H9 (cell line): ENCODE measurements at regions not wholly inside any gene's neighbourhood (a gene's known extent, or its start where the extent isn't known, plus 50 kb on each side); places are given as distances from the start of the nearest gene placed in this dataset.

Experiments
- DNase-seq: peaks from one replicate; pipeline ENCODE4 v3.0.0-alpha.2; 2017
- H2AFZ ChIP-seq: one replicate; pipeline ENCODE4 v1.6.1; 2013; ENCODE audit warnings: mild to moderate bottlenecking, low read length, control low read depth, moderate library complexity
- H2AK5ac ChIP-seq: 2 replicates; pipeline ENCODE4 v1.6.1; 2013; ENCODE audit warnings: low read length, control low read depth, mixed read lengths; ENCODE audit not compliant: insufficient read length
- H2BK120ac ChIP-seq: one replicate; pipeline ENCODE4 v1.6.1; 2013; ENCODE audit warnings: low read depth, mild to moderate bottlenecking, low read length, control low read depth, inconsistent platforms; ENCODE audit not compliant: poor library complexity, severe bottlenecking
- H2BK12ac ChIP-seq: 2 replicates; pipeline ENCODE4 v1.6.1; 2013; ENCODE audit warnings: low read length, control low read depth, mixed read lengths, low read depth; ENCODE audit not compliant: insufficient read length
- H2BK15ac ChIP-seq: 2 replicates; pipeline ENCODE4 v1.6.1; 2013; ENCODE audit warnings: low read depth, low read length, control low read depth
- H2BK20ac ChIP-seq: one replicate; pipeline ENCODE4 v1.6.1; 2013; ENCODE audit warnings: low read depth, mild to moderate bottlenecking, low read length, control low read depth, inconsistent platforms; ENCODE audit not compliant: poor library complexity, severe bottlenecking
- H2BK5ac ChIP-seq: 2 replicates; pipeline ENCODE4 v1.6.1; 2013; ENCODE audit warnings: low read length, control low read depth, mixed read lengths; ENCODE audit not compliant: insufficient read length
- H3K14ac ChIP-seq: 2 replicates; pipeline ENCODE4 v1.6.1; 2013; ENCODE audit warnings: low read length, control low read depth; ENCODE audit not compliant: insufficient read depth
- H3K18ac ChIP-seq: 2 replicates; pipeline ENCODE4 v1.6.1; 2013; ENCODE audit warnings: low read depth, mild to moderate bottlenecking, mixed read lengths, low read length, control low read depth; ENCODE audit not compliant: insufficient read length
- H3K23ac ChIP-seq: 2 replicates; pipeline ENCODE4 v1.6.1; 2013; ENCODE audit warnings: low read length, control low read depth, mixed read lengths, low read depth; ENCODE audit not compliant: insufficient read length
- H3K23me2 ChIP-seq: 2 replicates; pipeline ENCODE4 v1.6.1; 2013; ENCODE audit warnings: low read depth, mild to moderate bottlenecking, mixed read lengths, low read length, control low read depth; ENCODE audit not compliant: insufficient read length, poor library complexity, severe bottlenecking
- H3K27ac ChIP-seq: 2 replicates; pipeline ENCODE4 v1.5.1; 2013; ENCODE audit warnings: low read length, control low read depth, mixed read lengths, low read depth; ENCODE audit not compliant: insufficient read length
- H3K27me3 ChIP-seq: 2 replicates; pipeline ENCODE4 v1.6.1; 2013; ENCODE audit warnings: low read length, control low read depth, inconsistent platforms; ENCODE audit not compliant: insufficient read depth
- H3K4ac ChIP-seq: 2 replicates; pipeline ENCODE4 v1.6.1; 2013; ENCODE audit warnings: low read depth, mild to moderate bottlenecking, control low read depth, inconsistent platforms, low read length, moderate library complexity
- H3K4me1 ChIP-seq: 2 replicates; pipeline ENCODE4 v1.6.1; 2013; ENCODE audit warnings: low read length, control low read depth, inconsistent platforms; ENCODE audit not compliant: insufficient read depth
- H3K4me2 ChIP-seq: 2 replicates; pipeline ENCODE4 v1.6.1; 2013; ENCODE audit warnings: low read length, control low read depth, mixed read lengths; ENCODE audit not compliant: insufficient read length, insufficient read depth
- H3K56ac ChIP-seq: 2 replicates; pipeline ENCODE4 v1.6.1; 2013; ENCODE audit warnings: low read depth, mild to moderate bottlenecking, mixed read lengths, low read length, control low read depth; ENCODE audit not compliant: insufficient read length
- H3K79me1 ChIP-seq: 2 replicates; pipeline ENCODE4 v1.6.1; 2013; ENCODE audit warnings: low read depth, mild to moderate bottlenecking, moderate library complexity, low read length, control low read depth, inconsistent platforms; ENCODE audit not compliant: insufficient read depth, poor library complexity, severe bottlenecking
- H3K79me2 ChIP-seq: 2 replicates; pipeline ENCODE4 v1.6.1; 2013; ENCODE audit warnings: low read length, control low read depth, inconsistent platforms; ENCODE audit not compliant: insufficient read depth
- H3K9ac ChIP-seq: 2 replicates; pipeline ENCODE4 v1.6.1; 2013; ENCODE audit warnings: low read length, control low read depth, mixed read lengths; ENCODE audit not compliant: insufficient read length; ENCODE audit errors: extremely low read depth
- H3K9me3 ChIP-seq: one replicate; pipeline ENCODE4 v1.6.1; 2013; ENCODE audit warnings: low read depth, low read length, inconsistent platforms; ENCODE audit not compliant: control insufficient read depth
- H3T11ph ChIP-seq: one replicate; pipeline ENCODE4 v1.6.1; 2013; ENCODE audit warnings: mild to moderate bottlenecking, low read length, control low read depth, inconsistent platforms
- H4K20me1 ChIP-seq: one replicate; pipeline ENCODE4 v1.6.1; 2013; ENCODE audit not compliant: control insufficient read depth, insufficient read length, insufficient read depth
- H4K5ac ChIP-seq: 2 replicates; pipeline ENCODE4 v1.6.1; 2013; ENCODE audit warnings: low read depth, mild to moderate bottlenecking, mixed read lengths, low read length, control low read depth; ENCODE audit not compliant: insufficient read length
- H4K8ac ChIP-seq: replicated peaks from 2 replicates; pipeline ENCODE4 v1.6.1; 2013; ENCODE audit warnings: low read length, control low read depth, mixed read lengths, low read depth; ENCODE audit not compliant: insufficient read length
- H4K91ac ChIP-seq: 2 replicates; pipeline ENCODE4 v1.6.1; 2013; ENCODE audit warnings: low read depth, mild to moderate bottlenecking, moderate library complexity, mixed read lengths, low read length, control low read depth; ENCODE audit not compliant: insufficient read length
- H3K27ac Mint-ChIP-seq, 3 experiments: 2 replicates in 2 of 3; 3 replicates in 1 of 3; pipeline ENCODE4 v1.8.0; 2020 to 2021; ENCODE audit warnings: mixed read lengths in 3 of 3, mild to moderate bottlenecking in 1 of 3, moderate library complexity in 1 of 3
- H3K27me3 Mint-ChIP-seq: 2 replicates; pipeline ENCODE4 v1.8.0; 2021; ENCODE audit warnings: low read depth, mild to moderate bottlenecking, moderate library complexity, mixed read lengths
- H3K36me3 Mint-ChIP-seq, 3 experiments: 2 replicates in 2 of 3; 3 replicates in 1 of 3; pipeline ENCODE4 v1.8.0; 2020 to 2021; ENCODE audit warnings: low read depth in 3 of 3, mixed read lengths in 3 of 3; ENCODE audit not compliant: insufficient read depth in 1 of 3
- H3K4me1 Mint-ChIP-seq, 2 experiments: 2 replicates each; pipeline ENCODE4 v1.8.0; 2020; ENCODE audit warnings: mixed read lengths in 2 of 2
- H3K4me3 Mint-ChIP-seq, 2 experiments: 2 replicates in 1 of 2; 3 replicates in 1 of 2; pipeline ENCODE4 v1.8.0; 2020 to 2021; ENCODE audit warnings: mild to moderate bottlenecking in 2 of 2, mixed read lengths in 2 of 2, moderate library complexity in 1 of 2
- H3K9me3 Mint-ChIP-seq, 2 experiments: 2 replicates in 1 of 2; 3 replicates in 1 of 2; pipeline ENCODE4 v1.8.0; 2020; ENCODE audit warnings: mild to moderate bottlenecking in 2 of 2, mixed read lengths in 2 of 2, moderate library complexity in 1 of 2
- WGBS: extraction: QIAGEN DNeasy Blood & Tissue Kit; methylation state at CpG from one replicate; pipeline ENCODE4 v1.1.7; 2013; ENCODE audit warnings: missing lambda C conversion rate, low lambda C conversion rate, mixed read lengths; ENCODE audit not compliant: insufficient read length; ENCODE audit errors: extremely low coverage; 5-methylcytosine and 5-hydroxymethylcytosine counted together
- TF ChIP-seq, protein P1 (sequence below): fragments of 200-600 bp; sonication (generic); conservative IDR thresholded peaks from 3 replicates; pipeline ENCODE4 v1.8.0; 2021; ENCODE audit warnings: antibody characterized with exemption, mild to moderate bottlenecking

DNA sequence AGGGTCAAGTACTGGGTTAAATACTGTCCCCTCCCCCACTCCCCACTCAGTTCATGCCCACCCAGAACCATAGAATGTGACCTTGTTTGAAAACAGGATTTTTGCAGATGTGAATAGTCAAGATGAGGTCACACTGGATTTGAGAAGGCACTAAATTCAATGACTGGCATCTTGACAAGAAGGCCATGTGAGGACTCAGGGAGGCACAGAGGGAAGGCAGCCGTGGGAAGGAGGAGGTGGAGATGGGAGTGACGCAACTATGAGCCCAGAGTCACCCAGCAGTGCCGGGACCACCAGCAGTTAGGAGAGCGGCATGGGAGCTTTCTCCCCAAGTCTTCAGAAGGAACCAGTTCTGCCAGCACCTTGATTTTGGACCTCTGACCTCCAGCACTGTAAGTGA, 257.3 kb downstream of the BCL2 start:
- no peak overlapping the region for H2BK20ac ChIP-seq
- no peaks in the 10 kb centered on the region for H3K4me1 ChIP-seq
- Mint-ChIP-seq H3K36me3 (no peaks in the 10 kb centered on the region; a peak in 2 of 7 replicates), H3K27ac (peak overlapping the region in 1 of 3 experiments; percentile 78; a peak in 2 of 7 replicates), H3K4me1 (peaks cover 7 to 11% of the 10 kb centered on the region in 2 experiments), H3K27me3 (no peaks in the 10 kb centered on the region; the same call in none of the 2 replicates), H3K4me3 (peak overlapping the region in 1 of 2 experiments; percentile 44; a peak in 1 of 5 replicates), H3K9me3 (no peaks in the 10 kb centered on the region)
- no peak overlapping the region for H3K27ac ChIP-seq
- no peak overlapping the region for H2BK15ac ChIP-seq
- WGBS, result no CpG with 5 or more reads among the region's 4 CpGs
- no peaks in the 10 kb centered on the region for H3K9me3 ChIP-seq
- no peak overlapping the region for H4K8ac ChIP-seq
- no peak overlapping the region for H3K23ac ChIP-seq
- H2AFZ ChIP-seq, result no peak overlapping the region
- no peak overlapping the region for H2BK5ac ChIP-seq
- TF ChIP-seq, protein P1, sequence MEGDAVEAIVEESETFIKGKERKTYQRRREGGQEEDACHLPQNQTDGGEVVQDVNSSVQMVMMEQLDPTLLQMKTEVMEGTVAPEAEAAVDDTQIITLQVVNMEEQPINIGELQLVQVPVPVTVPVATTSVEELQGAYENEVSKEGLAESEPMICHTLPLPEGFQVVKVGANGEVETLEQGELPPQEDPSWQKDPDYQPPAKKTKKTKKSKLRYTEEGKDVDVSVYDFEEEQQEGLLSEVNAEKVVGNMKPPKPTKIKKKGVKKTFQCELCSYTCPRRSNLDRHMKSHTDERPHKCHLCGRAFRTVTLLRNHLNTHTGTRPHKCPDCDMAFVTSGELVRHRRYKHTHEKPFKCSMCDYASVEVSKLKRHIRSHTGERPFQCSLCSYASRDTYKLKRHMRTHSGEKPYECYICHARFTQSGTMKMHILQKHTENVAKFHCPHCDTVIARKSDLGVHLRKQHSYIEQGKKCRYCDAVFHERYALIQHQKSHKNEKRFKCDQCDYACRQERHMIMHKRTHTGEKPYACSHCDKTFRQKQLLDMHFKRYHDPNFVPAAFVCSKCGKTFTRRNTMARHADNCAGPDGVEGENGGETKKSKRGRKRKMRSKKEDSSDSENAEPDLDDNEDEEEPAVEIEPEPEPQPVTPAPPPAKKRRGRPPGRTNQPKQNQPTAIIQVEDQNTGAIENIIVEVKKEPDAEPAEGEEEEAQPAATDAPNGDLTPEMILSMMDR, result no peak
- H3K4ac ChIP-seq, result no peak overlapping the region
- H2BK12ac ChIP-seq, result no peak overlapping the region
- no peak overlapping the region for H3T11ph ChIP-seq
- no peak overlapping the region for H3K18ac ChIP-seq
- no peak overlapping the region for H3K56ac ChIP-seq
- H4K91ac ChIP-seq, result no peak overlapping the region
- H3K79me2 ChIP-seq, result no peaks in the 10 kb centered on the region
- no peak overlapping the region for H3K9ac ChIP-seq
- H4K5ac ChIP-seq, result no peak overlapping the region
- DNase-seq, result no peak
- no peaks in the 10 kb centered on the region for H4K20me1 ChIP-seq
- H2BK120ac ChIP-seq, result no peak overlapping the region
- no peak overlapping the region for H2AK5ac ChIP-seq
- no peaks in the 10 kb centered on the region for H3K23me2 ChIP-seq
- H3K79me1 ChIP-seq, result no peaks in the 10 kb centered on the region
- no peak overlapping the region for H3K4me2 ChIP-seq
- no peaks in the 10 kb centered on the region for H3K27me3 ChIP-seq
- H3K14ac ChIP-seq, result no peak overlapping the region
